Keratinocyte (primary cell): ENCODE measurements at regions not wholly inside any gene's neighbourhood (a gene's known extent, or its start where the extent isn't known, plus 50 kb on each side); places are given as distances from the start of the nearest gene placed in this dataset.

Experiments used
- DNase-seq: peaks from one replicate; pipeline ENCODE4 v3.0.0-alpha.2; 2011; ENCODE audit warnings: low read depth, missing footprints, low spot score
- FAIRE-seq: peaks from 2 replicates; lab custom pipeline; 2011; peaks lifted over from hg19 to GRCh38; lab: Jason Lieb, UNC
- H2AFZ ChIP-seq: 2 replicates; pipeline ENCODE4 v1.6.0; 2012; ENCODE audit warnings: low read length, control low read depth, inconsistent platforms; ENCODE audit not compliant: control insufficient read depth
- H3K27ac ChIP-seq: 2 replicates; pipeline ENCODE4 v1.5.1; 2011; ENCODE audit warnings: low read length; ENCODE audit not compliant: control insufficient read depth, insufficient read depth
- H3K27me3 ChIP-seq: 3 replicates; pipeline ENCODE4 v1.6.0; 2011; ENCODE audit warnings: low read length; ENCODE audit not compliant: control insufficient read depth, insufficient read depth; ENCODE audit errors: extremely low read depth
- H3K36me3 ChIP-seq, 2 experiments: 2 replicates in 1 of 2; 3 replicates in 1 of 2; pipeline ENCODE4 v1.5.1; 2011; ENCODE audit warnings: low read length in 2 of 2, mild to moderate bottlenecking in 1 of 2; ENCODE audit not compliant: control insufficient read depth in 2 of 2, insufficient read depth in 2 of 2; ENCODE audit errors: extremely low read depth in 1 of 2
- H3K4me1 ChIP-seq: 3 replicates; pipeline ENCODE4 v1.5.1; 2011; ENCODE audit warnings: low read length; ENCODE audit not compliant: control insufficient read depth, insufficient read depth; ENCODE audit errors: extremely low read depth
- H3K4me2 ChIP-seq: 3 replicates; pipeline ENCODE4 v1.6.0; 2011; ENCODE audit warnings: low read depth, low read length; ENCODE audit not compliant: control insufficient read depth, insufficient read depth; ENCODE audit errors: extremely low read depth
- H3K4me3 ChIP-seq, 3 experiments: fragments of 200-600 bp in 1 of 3; sonication (generic) in 1 of 3; 2 replicates in 2 of 3; 3 replicates in 1 of 3; pipeline ENCODE4 v1.5.1; 2011 to 2016; ENCODE audit warnings: low read length in 3 of 3, mild to moderate bottlenecking in 3 of 3, control low read depth in 2 of 3, inconsistent platforms in 1 of 3, low read depth in 1 of 3, mixed read lengths in 1 of 3, mixed run types in 1 of 3, moderate library complexity in 1 of 3; ENCODE audit not compliant: control insufficient read depth in 2 of 3, insufficient read depth in 2 of 3; ENCODE audit errors: extremely low read depth in 1 of 3
- H3K79me2 ChIP-seq: 2 replicates; pipeline ENCODE4 v1.6.0; 2012; ENCODE audit warnings: low read length; ENCODE audit not compliant: control insufficient read depth, insufficient read depth
- H3K9ac ChIP-seq: 3 replicates; pipeline ENCODE4 v1.6.0; 2011; ENCODE audit warnings: low read length; ENCODE audit not compliant: control insufficient read depth, insufficient read depth; ENCODE audit errors: extremely low read depth
- H3K9me1 ChIP-seq: 3 replicates; pipeline ENCODE4 v1.6.0; 2011; ENCODE audit warnings: low read length; ENCODE audit not compliant: control insufficient read depth, insufficient read depth; ENCODE audit errors: extremely low read depth
- H3K9me3 ChIP-seq: 2 replicates; pipeline ENCODE4 v1.5.1; 2012; ENCODE audit warnings: low read depth, low read length; ENCODE audit not compliant: control insufficient read depth
- H4K20me1 ChIP-seq: 3 replicates; pipeline ENCODE4 v1.6.0; 2011; ENCODE audit warnings: low read length; ENCODE audit not compliant: control insufficient read depth, insufficient read depth; ENCODE audit errors: extremely low read depth
- CTCF ChIP-seq, 3 experiments: IDR thresholded peaks in 1 of 3; conservative IDR thresholded peaks in 1 of 3; optimal IDR thresholded peaks in 1 of 3; 2 replicates in 2 of 3; 3 replicates in 1 of 3; pipeline versions ENCODE3 to v1.5.1; 2011; ENCODE audit warnings: low read length in 3 of 3, mild to moderate bottlenecking in 3 of 3, moderate library complexity in 2 of 3, control low read depth in 1 of 3, inconsistent platforms in 1 of 3; ENCODE audit not compliant: insufficient read depth in 2 of 3; ENCODE audit errors: extremely low read depth in 1 of 3
- EZH2 ChIP-seq: IDR thresholded peaks from one replicate; pipeline ENCODE4 v1.6.1; 2012; ENCODE audit warnings: inconsistent platforms, mild to moderate bottlenecking, low read length, moderate library complexity
- dilution Hi-C: fragments of 300-500 bp; cut with MboI; formaldehyde crosslinking; loops from one replicate; pipeline ENCODE4 v1.7.0; 2020; ENCODE audit warnings: low sequenced_read_pairs; ENCODE audit not compliant: extremely low pct_ligation_motif_present

- H2AFZ ChIP-seq, result no peak overlapping the region
- dilution Hi-C loops, result no loop called here
- H3K27me3 ChIP-seq, result peaks cover 14% of the 10 kb centered on the region
- no peak for TF ChIP-seq EZH2
- no peak for TF ChIP-seq CTCF (optimal IDR thresholded peaks at IDR 0.05 in 1 of 3, IDR thresholded peaks at IDR 0.05 in 1 of 3, conservative IDR thresholded peaks at IDR 0.05 in 1 of 3; ENCODE audit: extremely low read depth in 1 of 3, insufficient read depth in 2 of 3, low read length in 3 of 3)
- FAIRE-seq (no peak), DNase-seq (no peak)
- H3K27ac ChIP-seq, result no peak overlapping the region
- H3K4me3 ChIP-seq, result no peak overlapping the region
- no peaks in the 10 kb centered on the region for H3K4me1 ChIP-seq
- no peaks in the 10 kb centered on the region for H3K9me1 ChIP-seq
- H3K36me3 ChIP-seq, result no peaks in the 10 kb centered on the region
- no peaks in the 10 kb centered on the region for H4K20me1 ChIP-seq
- no peaks in the 10 kb centered on the region for H3K9me3 ChIP-seq
- no peaks in the 10 kb centered on the region for H3K79me2 ChIP-seq
- H3K4me2 ChIP-seq, result no peak overlapping the region
- no peak overlapping the region for H3K9ac ChIP-seq
Measured at GRCh38 chr20:10131732-10132345, 86.8 kb upstream of the SNAP25 start.

- FAIRE-seq (no peak), DNase-seq (no peak)
- H3K9me3 ChIP-seq, result no peaks in the 10 kb centered on the region
- H3K4me3 ChIP-seq, result no peak overlapping the region
- H3K9ac ChIP-seq, result no peak overlapping the region
- H2AFZ ChIP-seq, result no peak overlapping the region
- no peaks in the 10 kb centered on the region for H3K9me1 ChIP-seq
- H3K4me1 ChIP-seq, result no peaks in the 10 kb centered on the region
- H3K79me2 ChIP-seq, result no peaks in the 10 kb centered on the region
- TF ChIP-seq CTCF (optimal IDR thresholded peaks at IDR 0.05 in 1 of 3, IDR thresholded peaks at IDR 0.05 in 1 of 3, conservative IDR thresholded peaks at IDR 0.05 in 1 of 3; ENCODE audit: extremely low read depth in 1 of 3, insufficient read depth in 2 of 3, low read length in 3 of 3) (no peak), EZH2 (no peak)
- dilution Hi-C loops, result no loop called here
- no peak overlapping the region for H3K4me2 ChIP-seq
- H3K36me3 ChIP-seq, result no peaks in the 10 kb centered on the region
- no peak overlapping the region for H3K27ac ChIP-seq
- H4K20me1 ChIP-seq, result no peaks in the 10 kb centered on the region
- peaks cover 14% of the 10 kb centered on the region for H3K27me3 ChIP-seq
Measured at GRCh38 chr20:10132387-10132786, 86.2 kb upstream of the SNAP25 start.
